Coronary artery (tissue), 2 donors: ENCODE measurements at regions not wholly inside any gene's neighbourhood (a gene's known extent, or its start where the extent isn't known, plus 50 kb on each side); places are given as distances from the start of the nearest gene placed in this dataset.

Source experiments
- DNase-seq: peaks from one replicate; pipeline ENCODE4 v3.0.0-alpha.2; 2017; ENCODE audit warnings: low spot score
- H3K27ac ChIP-seq, 2 donors: fragments of 200-600 bp; sonication (generic); one replicate each; pipeline ENCODE4 v1.5.1; 2016 to 2019
- H3K4me3 ChIP-seq: fragments of 200-600 bp; sonication (generic); 2 replicates; pipeline ENCODE4 v1.5.1; 2016; ENCODE audit warnings: mild to moderate bottlenecking, moderate library complexity
- CTCF ChIP-seq: fragments of 200-600 bp; sonication (generic); IDR thresholded peaks from one replicate; pipeline ENCODE4 v1.5.1; 2019; ENCODE audit warnings: antibody characterized with exemption

- TF ChIP-seq CTCF, result no peak
- Histone ChIP-seq H3K27ac (no peak overlapping the region), H3K4me3 (no peak overlapping the region)
- DNase-seq, result no peak
Observed at GRCh38 chr15:93298901-93299300, 209.9 kb upstream of the RGMA start.

- no peak overlapping the region for H3K4me3 ChIP-seq
- no peak for TF ChIP-seq CTCF
- no peak overlapping the region for H3K27ac ChIP-seq
- no peak for DNase-seq
Observed at GRCh38 chr15:93296759-93297500, 207.9 kb upstream of the RGMA start.

GRCh38 chr15:93294896-93295295 is 205.9 kb upstream of the RGMA start:
- DNase-seq, result no peak
- no peak overlapping the region for H3K4me3 ChIP-seq
- H3K27ac ChIP-seq, result no peak overlapping the region
- no peak for TF ChIP-seq CTCF

GRCh38 chr15:93294066-93294465 is 205.1 kb upstream of the RGMA start:
- Histone ChIP-seq H3K27ac (no peak overlapping the region), H3K4me3 (no peak overlapping the region)
- no peak for TF ChIP-seq CTCF
- DNase-seq, result no peak

GRCh38 chr15:93291380-93291779 is 202.4 kb upstream of the RGMA start:
- DNase-seq, result no peak
- H3K27ac ChIP-seq, result no peak overlapping the region
- no peak overlapping the region for H3K4me3 ChIP-seq
- TF ChIP-seq CTCF, result no peak

GRCh38 chr15:93290618-93290946 is 201.6 kb upstream of the RGMA start:
- Histone ChIP-seq H3K4me3 (no peak overlapping the region), H3K27ac (no peak overlapping the region)
- no peak for TF ChIP-seq CTCF
- DNase-seq, result no peak

GRCh38 chr15:93289941-93290617 is 201.1 kb upstream of the RGMA start:
- DNase-seq, result no peak

More at GRCh38 chr15:93289941-93290617, 201.1 kb upstream of the RGMA start:
- TF ChIP-seq CTCF, result no peak
- H3K4me3 ChIP-seq, result no peak overlapping the region
- H3K27ac ChIP-seq, result no peak overlapping the region
